SK-N-SH treated with all-trans-retinoic acid at 6 μM for 48 hours (cell line): ENCODE measurements at regions not wholly inside any gene's neighbourhood (a gene's known extent, or its start where the extent isn't known, plus 50 kb on each side); places are given as distances from the start of the nearest gene placed in this dataset.

Experiments used
- ATAC-seq: fragments of 200-7000 bp; cut with Tn5 transposase; 3 replicates; pipeline ENCODE4 v1.9.1; 2020; ENCODE audit warnings: mild to moderate bottlenecking, moderate library complexity
- ARNTL ChIP-seq: fragments of 450-650 bp; formaldehyde crosslinking; IDR thresholded peaks from 2 replicates; pipeline ENCODE4 v1.5.0; 2020; ENCODE audit warnings: low read depth, mild to moderate bottlenecking, moderate library complexity, borderline replicate concordance
- BACH2 ChIP-seq: fragments of 250-450 bp; sonication (Bioruptor Pico); IDR thresholded peaks from 2 replicates; pipeline ENCODE4 v1.9.0; 2021; ENCODE audit warnings: mild to moderate bottlenecking, borderline replicate concordance
- CSDC2 ChIP-seq: fragments of 250-450 bp; sonication (Bioruptor Pico); IDR thresholded peaks from 2 replicates; pipeline ENCODE4 v1.5.0; 2020; ENCODE audit warnings: mild to moderate bottlenecking, moderate library complexity
- ESRRG ChIP-seq: fragments of 250-450 bp; sonication (Bioruptor Pico); IDR thresholded peaks from 2 replicates; pipeline ENCODE4 v1.6.1; 2021; ENCODE audit warnings: mild to moderate bottlenecking
- GLIS3 ChIP-seq: fragments of 250-450 bp; sonication (Bioruptor Pico); IDR thresholded peaks from 2 replicates; pipeline ENCODE4 v1.5.0; 2020; ENCODE audit warnings: mild to moderate bottlenecking, moderate library complexity
- ISL1 ChIP-seq: fragments of 250-450 bp; sonication (Bioruptor Pico); IDR thresholded peaks from 2 replicates; pipeline ENCODE4 v2.1.2; 2022; ENCODE audit warnings: mild to moderate bottlenecking, moderate library complexity
- OSR1 ChIP-seq: fragments of 250-450 bp; sonication (Bioruptor Pico); IDR thresholded peaks from 2 replicates; pipeline ENCODE4 v1.8.0; 2022; ENCODE audit warnings: moderate library complexity, mild to moderate bottlenecking, inconsistent platforms
- RARB ChIP-seq: fragments of 250-450 bp; sonication (Bioruptor Pico); IDR thresholded peaks from 2 replicates; pipeline ENCODE4 v1.8.0; 2021; ENCODE audit warnings: mild to moderate bottlenecking, moderate library complexity
- SNAI2 ChIP-seq: fragments of 250-450 bp; sonication (Bioruptor Pico); IDR thresholded peaks from 2 replicates; pipeline ENCODE4 v1.5.0; 2020; ENCODE audit warnings: mild to moderate bottlenecking, moderate library complexity
- TCF4 ChIP-seq: fragments of 250-450 bp; sonication (Bioruptor Pico); IDR thresholded peaks from 2 replicates; pipeline ENCODE4 v1.8.0; 2021; ENCODE audit warnings: mild to moderate bottlenecking, moderate library complexity, borderline replicate concordance
- TOX ChIP-seq: fragments of 250-450 bp; sonication (Bioruptor Pico); IDR thresholded peaks from 2 replicates; pipeline ENCODE4 v1.8.0; 2021; ENCODE audit warnings: mild to moderate bottlenecking, moderate library complexity, borderline replicate concordance
- ZC3H10 ChIP-seq: fragments of 250-450 bp; sonication (Bioruptor Pico); IDR thresholded peaks from 2 replicates; pipeline ENCODE4 v1.5.1; 2021; ENCODE audit warnings: mild to moderate bottlenecking, moderate library complexity
- ZFP3 ChIP-seq: fragments of 250-450 bp; sonication (Bioruptor Pico); IDR thresholded peaks from 2 replicates; pipeline ENCODE4 v1.5.0; 2020; ENCODE audit warnings: mild to moderate bottlenecking, moderate library complexity
- ZFP30 ChIP-seq: fragments of 450-650 bp; formaldehyde crosslinking; IDR thresholded peaks from 2 replicates; pipeline ENCODE4 v1.5.0; 2022; ENCODE audit warnings: mild to moderate bottlenecking, moderate library complexity
- ZNF565 ChIP-seq: fragments of 450-650 bp; formaldehyde crosslinking; conservative IDR thresholded peaks from 2 replicates; pipeline ENCODE4 v1.5.0; 2020; ENCODE audit warnings: low read depth, mild to moderate bottlenecking, moderate library complexity
- ZNF70 ChIP-seq: fragments of 450-650 bp; formaldehyde crosslinking; IDR thresholded peaks from 2 replicates; pipeline ENCODE4 v1.5.0; 2020; ENCODE audit warnings: mild to moderate bottlenecking, moderate library complexity
- TF ChIP-seq, protein P1 (sequence below): fragments of 250-450 bp; sonication (Bioruptor Pico); IDR thresholded peaks from 2 replicates; pipeline ENCODE4 v1.5.0; 2020; ENCODE audit warnings: mild to moderate bottlenecking, moderate library complexity
- TF ChIP-seq, protein P2 (sequence below): fragments of 250-450 bp; sonication (Bioruptor Pico); IDR thresholded peaks from 2 replicates; pipeline ENCODE4 v1.8.0; 2020; ENCODE audit warnings: mild to moderate bottlenecking, moderate library complexity, borderline replicate concordance
- TF ChIP-seq, protein P3 (sequence below): fragments of 250-450 bp; sonication (Bioruptor Pico); IDR thresholded peaks from 2 replicates; pipeline ENCODE4 v1.5.1; 2020; ENCODE audit warnings: low read depth, mild to moderate bottlenecking, moderate library complexity
- TF ChIP-seq, protein P4 (sequence below): fragments of 250-450 bp; sonication (Bioruptor Pico); IDR thresholded peaks from 2 replicates; pipeline ENCODE4 v1.5.1; 2021; ENCODE audit warnings: mild to moderate bottlenecking, moderate library complexity
- TF ChIP-seq, protein P5 (sequence below): fragments of 250-450 bp; sonication (Bioruptor Pico); IDR thresholded peaks from 2 replicates; pipeline ENCODE4 v1.8.0; 2021; ENCODE audit warnings: low read depth, mild to moderate bottlenecking, moderate library complexity, borderline replicate concordance

DNA sequence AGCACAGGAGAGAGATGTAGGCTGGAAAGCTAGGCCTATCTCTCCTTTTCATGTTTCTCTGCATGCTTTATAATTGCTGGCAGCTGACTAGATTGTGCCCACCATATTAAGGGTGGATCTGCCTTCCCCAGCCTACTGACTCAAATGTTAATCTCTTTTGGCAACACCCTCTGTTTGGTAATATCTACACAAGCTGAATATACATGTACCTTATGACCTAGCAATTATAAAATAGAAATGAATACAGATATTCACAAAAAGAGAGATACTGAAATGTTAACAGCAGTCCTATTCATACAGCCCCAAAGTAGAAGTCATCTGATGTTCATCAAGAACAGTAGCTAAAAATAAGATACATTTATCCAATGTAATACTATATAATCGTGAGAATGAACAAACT, 429.6 kb downstream of the EPM2A start:
- no peak for ATAC-seq
- TF ChIP-seq SNAI2 (CRISPR knock-in tag) (no peak), CSDC2 (CRISPR knock-in tag) (no peak), ESRRG (CRISPR knock-in tag) (no peak), ISL1 (CRISPR knock-in tag) (no peak), ARNTL (CRISPR knock-in tag) (no peak), TCF4 (no peak), ZC3H10 (no peak), OSR1 (CRISPR knock-in tag) (no peak), ZNF70 (CRISPR knock-in tag) (no peak), BACH2 (no peak), GLIS3 (no peak), RARB (CRISPR knock-in tag) (no peak), ZFP3 (CRISPR knock-in tag) (no peak), TOX (CRISPR knock-in tag) (no peak), ZNF565 (no peak), ZFP30 (CRISPR knock-in tag) (no peak)
- TF ChIP-seq, protein P1, sequence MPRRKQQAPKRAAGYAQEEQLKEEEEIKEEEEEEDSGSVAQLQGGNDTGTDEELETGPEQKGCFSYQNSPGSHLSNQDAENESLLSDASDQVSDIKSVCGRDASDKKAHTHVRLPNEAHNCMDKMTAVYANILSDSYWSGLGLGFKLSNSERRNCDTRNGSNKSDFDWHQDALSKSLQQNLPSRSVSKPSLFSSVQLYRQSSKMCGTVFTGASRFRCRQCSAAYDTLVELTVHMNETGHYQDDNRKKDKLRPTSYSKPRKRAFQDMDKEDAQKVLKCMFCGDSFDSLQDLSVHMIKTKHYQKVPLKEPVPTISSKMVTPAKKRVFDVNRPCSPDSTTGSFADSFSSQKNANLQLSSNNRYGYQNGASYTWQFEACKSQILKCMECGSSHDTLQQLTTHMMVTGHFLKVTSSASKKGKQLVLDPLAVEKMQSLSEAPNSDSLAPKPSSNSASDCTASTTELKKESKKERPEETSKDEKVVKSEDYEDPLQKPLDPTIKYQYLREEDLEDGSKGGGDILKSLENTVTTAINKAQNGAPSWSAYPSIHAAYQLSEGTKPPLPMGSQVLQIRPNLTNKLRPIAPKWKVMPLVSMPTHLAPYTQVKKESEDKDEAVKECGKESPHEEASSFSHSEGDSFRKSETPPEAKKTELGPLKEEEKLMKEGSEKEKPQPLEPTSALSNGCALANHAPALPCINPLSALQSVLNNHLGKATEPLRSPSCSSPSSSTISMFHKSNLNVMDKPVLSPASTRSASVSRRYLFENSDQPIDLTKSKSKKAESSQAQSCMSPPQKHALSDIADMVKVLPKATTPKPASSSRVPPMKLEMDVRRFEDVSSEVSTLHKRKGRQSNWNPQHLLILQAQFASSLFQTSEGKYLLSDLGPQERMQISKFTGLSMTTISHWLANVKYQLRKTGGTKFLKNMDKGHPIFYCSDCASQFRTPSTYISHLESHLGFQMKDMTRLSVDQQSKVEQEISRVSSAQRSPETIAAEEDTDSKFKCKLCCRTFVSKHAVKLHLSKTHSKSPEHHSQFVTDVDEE (CRISPR knock-in tag): no peak
- TF ChIP-seq, protein P2, sequence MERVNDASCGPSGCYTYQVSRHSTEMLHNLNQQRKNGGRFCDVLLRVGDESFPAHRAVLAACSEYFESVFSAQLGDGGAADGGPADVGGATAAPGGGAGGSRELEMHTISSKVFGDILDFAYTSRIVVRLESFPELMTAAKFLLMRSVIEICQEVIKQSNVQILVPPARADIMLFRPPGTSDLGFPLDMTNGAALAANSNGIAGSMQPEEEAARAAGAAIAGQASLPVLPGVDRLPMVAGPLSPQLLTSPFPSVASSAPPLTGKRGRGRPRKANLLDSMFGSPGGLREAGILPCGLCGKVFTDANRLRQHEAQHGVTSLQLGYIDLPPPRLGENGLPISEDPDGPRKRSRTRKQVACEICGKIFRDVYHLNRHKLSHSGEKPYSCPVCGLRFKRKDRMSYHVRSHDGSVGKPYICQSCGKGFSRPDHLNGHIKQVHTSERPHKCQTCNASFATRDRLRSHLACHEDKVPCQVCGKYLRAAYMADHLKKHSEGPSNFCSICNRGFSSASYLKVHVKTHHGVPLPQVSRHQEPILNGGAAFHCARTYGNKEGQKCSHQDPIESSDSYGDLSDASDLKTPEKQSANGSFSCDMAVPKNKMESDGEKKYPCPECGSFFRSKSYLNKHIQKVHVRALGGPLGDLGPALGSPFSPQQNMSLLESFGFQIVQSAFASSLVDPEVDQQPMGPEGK (CRISPR knock-in tag): no peak
- TF ChIP-seq, protein P3, sequence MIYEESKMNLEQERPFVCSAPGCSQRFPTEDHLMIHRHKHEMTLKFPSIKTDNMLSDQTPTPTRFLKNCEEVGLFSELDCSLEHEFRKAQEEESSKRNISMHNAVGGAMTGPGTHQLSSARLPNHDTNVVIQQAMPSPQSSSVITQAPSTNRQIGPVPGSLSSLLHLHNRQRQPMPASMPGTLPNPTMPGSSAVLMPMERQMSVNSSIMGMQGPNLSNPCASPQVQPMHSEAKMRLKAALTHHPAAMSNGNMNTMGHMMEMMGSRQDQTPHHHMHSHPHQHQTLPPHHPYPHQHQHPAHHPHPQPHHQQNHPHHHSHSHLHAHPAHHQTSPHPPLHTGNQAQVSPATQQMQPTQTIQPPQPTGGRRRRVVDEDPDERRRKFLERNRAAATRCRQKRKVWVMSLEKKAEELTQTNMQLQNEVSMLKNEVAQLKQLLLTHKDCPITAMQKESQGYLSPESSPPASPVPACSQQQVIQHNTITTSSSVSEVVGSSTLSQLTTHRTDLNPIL (CRISPR knock-in tag): no peak
- TF ChIP-seq, protein P4, sequence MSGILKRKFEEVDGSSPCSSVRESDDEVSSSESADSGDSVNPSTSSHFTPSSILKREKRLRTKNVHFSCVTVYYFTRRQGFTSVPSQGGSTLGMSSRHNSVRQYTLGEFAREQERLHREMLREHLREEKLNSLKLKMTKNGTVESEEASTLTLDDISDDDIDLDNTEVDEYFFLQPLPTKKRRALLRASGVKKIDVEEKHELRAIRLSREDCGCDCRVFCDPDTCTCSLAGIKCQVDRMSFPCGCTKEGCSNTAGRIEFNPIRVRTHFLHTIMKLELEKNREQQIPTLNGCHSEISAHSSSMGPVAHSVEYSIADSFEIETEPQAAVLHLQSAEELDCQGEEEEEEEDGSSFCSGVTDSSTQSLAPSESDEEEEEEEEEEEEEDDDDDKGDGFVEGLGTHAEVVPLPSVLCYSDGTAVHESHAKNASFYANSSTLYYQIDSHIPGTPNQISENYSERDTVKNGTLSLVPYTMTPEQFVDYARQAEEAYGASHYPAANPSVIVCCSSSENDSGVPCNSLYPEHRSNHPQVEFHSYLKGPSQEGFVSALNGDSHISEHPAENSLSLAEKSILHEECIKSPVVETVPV (CRISPR knock-in tag): no peak

DNA sequence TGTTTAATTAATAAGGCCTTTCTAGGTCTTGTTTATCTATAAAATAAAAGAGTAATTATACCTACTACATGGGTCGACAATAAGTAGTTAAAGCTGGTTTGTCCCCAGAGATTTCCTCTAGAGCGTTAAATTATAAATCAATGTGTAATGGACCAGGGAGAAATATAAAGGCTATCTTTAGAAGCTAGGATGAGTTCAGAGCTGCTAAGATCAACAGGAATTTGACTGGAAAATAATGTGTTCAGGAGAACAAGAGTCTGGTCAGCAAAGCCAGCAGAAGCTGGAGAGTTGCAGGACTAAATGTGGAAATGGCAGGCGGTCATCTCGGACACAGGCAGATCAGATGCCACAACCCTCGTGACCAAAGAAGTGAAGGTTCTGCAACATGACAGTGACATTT, 428.8 kb downstream of the EPM2A start:
- ATAC-seq: no peak
- TF ChIP-seq ZFP3 (CRISPR knock-in tag) (no peak), RARB (CRISPR knock-in tag) (no peak)
- TF ChIP-seq, protein P3 (CRISPR knock-in tag): no peak
- TF ChIP-seq, protein P5, sequence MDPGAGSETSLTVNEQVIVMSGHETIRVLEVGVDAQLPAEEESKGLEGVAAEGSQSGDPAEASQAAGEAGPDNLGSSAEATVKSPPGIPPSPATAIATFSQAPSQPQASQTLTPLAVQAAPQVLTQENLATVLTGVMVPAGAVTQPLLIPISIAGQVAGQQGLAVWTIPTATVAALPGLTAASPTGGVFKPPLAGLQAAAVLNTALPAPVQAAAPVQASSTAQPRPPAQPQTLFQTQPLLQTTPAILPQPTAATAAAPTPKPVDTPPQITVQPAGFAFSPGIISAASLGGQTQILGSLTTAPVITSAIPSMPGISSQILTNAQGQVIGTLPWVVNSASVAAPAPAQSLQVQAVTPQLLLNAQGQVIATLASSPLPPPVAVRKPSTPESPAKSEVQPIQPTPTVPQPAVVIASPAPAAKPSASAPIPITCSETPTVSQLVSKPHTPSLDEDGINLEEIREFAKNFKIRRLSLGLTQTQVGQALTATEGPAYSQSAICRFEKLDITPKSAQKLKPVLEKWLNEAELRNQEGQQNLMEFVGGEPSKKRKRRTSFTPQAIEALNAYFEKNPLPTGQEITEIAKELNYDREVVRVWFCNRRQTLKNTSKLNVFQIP (CRISPR knock-in tag): no peak
